Gastrocnemius medialis (tissue), 4 donors: ENCODE measurements at regions not wholly inside any gene's neighbourhood (a gene's known extent, or its start where the extent isn't known, plus 50 kb on each side); places are given as distances from the start of the nearest gene placed in this dataset.

Experiments used
- POLR2A ChIP-seq, 2 donors: fragments of 450-650 bp; IDR thresholded peaks; one replicate each; pipeline ENCODE4 v1.6.1; 2017; ENCODE audit warnings: antibody characterized with exemption in 2 of 2, mild to moderate bottlenecking in 2 of 2, moderate library complexity in 2 of 2
- TF ChIP-seq, protein P1 (sequence below), 5 experiments: fragments of 450-650 bp in 3 of 5; fragments of 200-600 bp in 2 of 5; sonication (generic) in 2 of 5; IDR thresholded peaks in 4 of 5; conservative IDR thresholded peaks in 1 of 5; 1 replicate in 4 of 5; 2 replicates in 1 of 5; pipeline ENCODE4 v1.5.1; 2016 to 2019; ENCODE audit warnings: antibody characterized with exemption in 5 of 5, mild to moderate bottlenecking in 3 of 5, moderate library complexity in 3 of 5

GRCh38 chr7:41582116-41582515 lies 120.8 kb downstream of the INHBA start:
- TF ChIP-seq, protein P1, sequence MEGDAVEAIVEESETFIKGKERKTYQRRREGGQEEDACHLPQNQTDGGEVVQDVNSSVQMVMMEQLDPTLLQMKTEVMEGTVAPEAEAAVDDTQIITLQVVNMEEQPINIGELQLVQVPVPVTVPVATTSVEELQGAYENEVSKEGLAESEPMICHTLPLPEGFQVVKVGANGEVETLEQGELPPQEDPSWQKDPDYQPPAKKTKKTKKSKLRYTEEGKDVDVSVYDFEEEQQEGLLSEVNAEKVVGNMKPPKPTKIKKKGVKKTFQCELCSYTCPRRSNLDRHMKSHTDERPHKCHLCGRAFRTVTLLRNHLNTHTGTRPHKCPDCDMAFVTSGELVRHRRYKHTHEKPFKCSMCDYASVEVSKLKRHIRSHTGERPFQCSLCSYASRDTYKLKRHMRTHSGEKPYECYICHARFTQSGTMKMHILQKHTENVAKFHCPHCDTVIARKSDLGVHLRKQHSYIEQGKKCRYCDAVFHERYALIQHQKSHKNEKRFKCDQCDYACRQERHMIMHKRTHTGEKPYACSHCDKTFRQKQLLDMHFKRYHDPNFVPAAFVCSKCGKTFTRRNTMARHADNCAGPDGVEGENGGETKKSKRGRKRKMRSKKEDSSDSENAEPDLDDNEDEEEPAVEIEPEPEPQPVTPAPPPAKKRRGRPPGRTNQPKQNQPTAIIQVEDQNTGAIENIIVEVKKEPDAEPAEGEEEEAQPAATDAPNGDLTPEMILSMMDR (IDR thresholded peaks at IDR 0.05 in 4 of 5, conservative IDR thresholded peaks at IDR 0.05 in 1 of 5), result no peak
- no peak for TF ChIP-seq POLR2A (IDR thresholded peaks at IDR 0.05)
